ENCODE measurements at regions not wholly inside any gene's neighbourhood (a gene's known extent, or its start where the extent isn't known, plus 50 kb on each side); places are given as distances from the start of the nearest gene placed in this dataset.

- no peaks in the 10 kb centered on the region for H3K9me3 ChIP-seq (ENCODE audit: control insufficient read depth, insufficient read depth, low read depth, low read length)
- no peak overlapping the region for H3K9ac ChIP-seq (ENCODE audit: insufficient read depth, low read length)
- DNase-seq (ENCODE audit: low read depth in 2 of 2): peak in 1 of 2 donors; percentile 32
- H3K36me3 ChIP-seq (ENCODE audit: control insufficient read depth, insufficient read depth, low read length): no peaks in the 10 kb centered on the region
- TF ChIP-seq CTCF (conservative IDR thresholded peaks at IDR 0.05 in 1 of 2, IDR thresholded peaks at IDR 0.05 in 1 of 2; ENCODE audit: low read depth in 1 of 2, low read length in 2 of 2) (no peak), EZH2 (IDR thresholded peaks at IDR 0.05; ENCODE audit: low read length, missing control alignments) (no peak)
- no peak overlapping the region for H3K4me3 ChIP-seq (replicated peaks in 1 of 4; ENCODE audit: control extremely low read depth in 1 of 4, insufficient read depth in 1 of 4, low read depth in 3 of 4, low read length in 4 of 4)
- H3K4me1 ChIP-seq (ENCODE audit: control insufficient read depth, extremely low read depth, insufficient read depth, low read length): no peaks in the 10 kb centered on the region
- no peaks in the 10 kb centered on the region for H3K79me2 ChIP-seq (ENCODE audit: control insufficient read depth, insufficient read depth, low read length)
- no peaks in the 10 kb centered on the region for H4K20me1 ChIP-seq (ENCODE audit: control insufficient read depth, extremely low read depth, insufficient read depth, low read length)
- no peaks in the 10 kb centered on the region for H3K27me3 ChIP-seq (ENCODE audit: control insufficient read depth, insufficient read depth, low read length)
- H3K27ac ChIP-seq (ENCODE audit: insufficient read depth, low read length): no peak overlapping the region
- H3K4me2 ChIP-seq (ENCODE audit: extremely low read depth, insufficient read depth, low read length): no peak overlapping the region
- no peak overlapping the region for H2AFZ ChIP-seq (ENCODE audit: low read length)
These were observed 134.9 kb upstream of the FRMD6 start for GRCh38 chr14:51516706-51517395.

- H3K9ac ChIP-seq (ENCODE audit: insufficient read depth, low read length): no peak overlapping the region
These were observed 133.4 kb upstream of the FRMD6 start for GRCh38 chr14:51518280-51518679.

GRCh38 chr14:51518711-51519110, 133.0 kb upstream of the FRMD6 start:
- Histone ChIP-seq H3K36me3 (ENCODE audit: control insufficient read depth, insufficient read depth, low read length) (no peaks in the 10 kb centered on the region), H3K27me3 (ENCODE audit: control insufficient read depth, insufficient read depth, low read length) (no peaks in the 10 kb centered on the region), H3K4me3 (replicated peaks in 1 of 4; ENCODE audit: control extremely low read depth in 1 of 4, insufficient read depth in 1 of 4, low read depth in 3 of 4, low read length in 4 of 4) (no peak overlapping the region), H2AFZ (ENCODE audit: low read length) (no peak overlapping the region), H3K4me1 (ENCODE audit: control insufficient read depth, extremely low read depth, insufficient read depth, low read length) (peaks cover 3% of the 10 kb centered on the region), H3K27ac (ENCODE audit: insufficient read depth, low read length) (no peak overlapping the region), H3K79me2 (ENCODE audit: control insufficient read depth, insufficient read depth, low read length) (no peaks in the 10 kb centered on the region), H4K20me1 (ENCODE audit: control insufficient read depth, extremely low read depth, insufficient read depth, low read length) (no peaks in the 10 kb centered on the region), H3K4me2 (ENCODE audit: extremely low read depth, insufficient read depth, low read length) (no peak overlapping the region), H3K9me3 (ENCODE audit: control insufficient read depth, insufficient read depth, low read depth, low read length) (no peaks in the 10 kb centered on the region), H3K9ac (ENCODE audit: insufficient read depth, low read length) (no peak overlapping the region)
- DNase-seq (ENCODE audit: low read depth in 2 of 2): no peak
- TF ChIP-seq EZH2 (IDR thresholded peaks at IDR 0.05; ENCODE audit: low read length, missing control alignments) (no peak), CTCF (conservative IDR thresholded peaks at IDR 0.05 in 1 of 2, IDR thresholded peaks at IDR 0.05 in 1 of 2; ENCODE audit: low read depth in 1 of 2, low read length in 2 of 2) (no peak)

More at GRCh38 chr14:51518280-51518679, 133.4 kb upstream of the FRMD6 start:
- no peak for DNase-seq (ENCODE audit: low read depth in 2 of 2)
- H3K4me2 ChIP-seq (ENCODE audit: extremely low read depth, insufficient read depth, low read length): no peak overlapping the region
- TF ChIP-seq EZH2 (IDR thresholded peaks at IDR 0.05; ENCODE audit: low read length, missing control alignments): no peak
- TF ChIP-seq CTCF (conservative IDR thresholded peaks at IDR 0.05 in 1 of 2, IDR thresholded peaks at IDR 0.05 in 1 of 2; ENCODE audit: low read depth in 1 of 2, low read length in 2 of 2): no peak
- H3K36me3 ChIP-seq (ENCODE audit: control insufficient read depth, insufficient read depth, low read length): no peaks in the 10 kb centered on the region
- H3K9me3 ChIP-seq (ENCODE audit: control insufficient read depth, insufficient read depth, low read depth, low read length): no peaks in the 10 kb centered on the region
- no peak overlapping the region for H3K27ac ChIP-seq (ENCODE audit: insufficient read depth, low read length)
- H3K79me2 ChIP-seq (ENCODE audit: control insufficient read depth, insufficient read depth, low read length): no peaks in the 10 kb centered on the region
- H3K4me3 ChIP-seq (replicated peaks in 1 of 4; ENCODE audit: control extremely low read depth in 1 of 4, insufficient read depth in 1 of 4, low read depth in 3 of 4, low read length in 4 of 4): no peak overlapping the region
- no peak overlapping the region for H2AFZ ChIP-seq (ENCODE audit: low read length)
- H3K4me1 ChIP-seq (ENCODE audit: control insufficient read depth, extremely low read depth, insufficient read depth, low read length): peaks cover 3% of the 10 kb centered on the region
- no peaks in the 10 kb centered on the region for H4K20me1 ChIP-seq (ENCODE audit: control insufficient read depth, extremely low read depth, insufficient read depth, low read length)
- no peaks in the 10 kb centered on the region for H3K27me3 ChIP-seq (ENCODE audit: control insufficient read depth, insufficient read depth, low read length)

Data from fibroblast of lung (primary cell).